Kidney (tissue), 13 donors: ENCODE measurements at regions not wholly inside any gene's neighbourhood (a gene's known extent, or its start where the extent isn't known, plus 50 kb on each side); places are given as distances from the start of the nearest gene placed in this dataset.

Source experiments
- DNase-seq, 5 donors: peaks; one replicate each; pipeline ENCODE4 v3.0.0-alpha.2; 2013 to 2020
- FAIRE-seq: peaks from 2 replicates; lab custom pipeline; 2012; peaks lifted over from hg19 to GRCh38; lab: Jason Lieb, UNC
- H3K27ac ChIP-seq, 2 donors: one replicate each; pipeline ENCODE4 v1.7.0; 2013; ENCODE audit warnings: low read depth in 2 of 2, low read length in 2 of 2, inconsistent platforms in 1 of 2
- H3K27me3 ChIP-seq: one replicate; pipeline ENCODE4 v1.7.1; 2013; ENCODE audit warnings: low read length, inconsistent platforms; ENCODE audit not compliant: control insufficient read depth, insufficient read depth
- H3K36me3 ChIP-seq, 3 donors: one replicate each; pipeline versions ENCODE4 v1.7.0 to v1.7.1; 2013; ENCODE audit warnings: low read length in 3 of 3, control low read depth in 1 of 3, inconsistent platforms in 1 of 3; ENCODE audit not compliant: insufficient read depth in 3 of 3, control insufficient read depth in 2 of 3
- H3K4me1 ChIP-seq, 3 donors: one replicate each; pipeline versions ENCODE4 v1.7.0 to v1.7.1; 2013; ENCODE audit warnings: low read length in 3 of 3, inconsistent platforms in 1 of 3, low read depth in 1 of 3; ENCODE audit not compliant: control insufficient read depth in 2 of 3, insufficient read depth in 2 of 3
- H3K4me3 ChIP-seq, 3 donors: one replicate each; pipeline versions ENCODE4 v1.7.0 to v1.8.1; 2013; ENCODE audit warnings: low read length in 3 of 3, control low read depth in 1 of 3, inconsistent platforms in 1 of 3
- H3K9ac ChIP-seq, 3 donors: one replicate each; pipeline versions ENCODE4 v1.7.0 to v1.7.1; 2013; ENCODE audit warnings: low read length in 3 of 3, control low read depth in 1 of 3, inconsistent platforms in 1 of 3
- H3K9me3 ChIP-seq, 3 donors: one replicate each; pipeline versions ENCODE4 v1.7.0 to v1.7.1; 2013; ENCODE audit warnings: low read length in 3 of 3, control low read depth in 1 of 3, inconsistent platforms in 1 of 3; ENCODE audit not compliant: control insufficient read depth in 2 of 3, insufficient read depth in 1 of 3
- intact Hi-C: fragments of 100-400 bp; cut with DNase I; formaldehyde crosslinking; loops from one replicate; pipeline ENCODE4 v1.11.1; 2022
- TF ChIP-seq, protein P1 (sequence below): IDR thresholded peaks from 3 replicates; pipeline ENCODE4 v1.5.1; 2012; ENCODE audit warnings: mild to moderate bottlenecking, moderate library complexity, borderline replicate concordance; ENCODE audit not compliant: insufficient read depth; ENCODE audit errors: extremely low read depth
- donor health status: control.
- donor health status: control.
- donor health status: control.
- donor health status: control.
- donor health status: control.
- donor health status: DM: yes; HTN: yes; CAD: no.
- donor health status: Normal renal cell carcinoma (clear cell type).

DNA sequence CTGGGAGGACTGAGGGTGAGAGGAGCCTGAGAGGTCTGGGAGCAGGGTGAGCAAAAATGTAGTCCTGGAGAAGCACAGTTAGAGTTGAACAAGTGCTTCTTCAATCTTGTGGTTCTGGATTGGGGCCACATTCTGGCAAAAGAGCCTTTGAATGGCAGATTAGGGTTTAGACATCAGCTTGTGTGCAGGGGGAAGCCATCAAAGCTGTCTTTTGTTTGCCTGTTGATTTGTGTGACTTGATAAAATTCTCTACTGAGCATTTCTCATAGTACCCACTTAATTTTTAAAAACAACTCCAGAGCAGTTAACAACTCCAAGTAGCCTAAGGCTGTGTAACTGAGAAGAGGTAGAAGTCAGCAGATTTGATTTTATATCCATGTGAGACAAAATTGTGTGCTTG lies 166.2 kb downstream of the FAT3 start:
- Histone ChIP-seq H3K4me1 (no peaks in the 10 kb centered on the region), H3K36me3 (no peaks in the 10 kb centered on the region), H3K9me3 (no peaks in the 10 kb centered on the region), H3K9ac (no peak overlapping the region), H3K27ac (no peak overlapping the region), H3K4me3 (no peak overlapping the region), H3K27me3 (no peaks in the 10 kb centered on the region)
- DNase-seq (no peak), FAIRE-seq (no peak)
- intact Hi-C loops: no loop called here
- TF ChIP-seq, protein P1, sequence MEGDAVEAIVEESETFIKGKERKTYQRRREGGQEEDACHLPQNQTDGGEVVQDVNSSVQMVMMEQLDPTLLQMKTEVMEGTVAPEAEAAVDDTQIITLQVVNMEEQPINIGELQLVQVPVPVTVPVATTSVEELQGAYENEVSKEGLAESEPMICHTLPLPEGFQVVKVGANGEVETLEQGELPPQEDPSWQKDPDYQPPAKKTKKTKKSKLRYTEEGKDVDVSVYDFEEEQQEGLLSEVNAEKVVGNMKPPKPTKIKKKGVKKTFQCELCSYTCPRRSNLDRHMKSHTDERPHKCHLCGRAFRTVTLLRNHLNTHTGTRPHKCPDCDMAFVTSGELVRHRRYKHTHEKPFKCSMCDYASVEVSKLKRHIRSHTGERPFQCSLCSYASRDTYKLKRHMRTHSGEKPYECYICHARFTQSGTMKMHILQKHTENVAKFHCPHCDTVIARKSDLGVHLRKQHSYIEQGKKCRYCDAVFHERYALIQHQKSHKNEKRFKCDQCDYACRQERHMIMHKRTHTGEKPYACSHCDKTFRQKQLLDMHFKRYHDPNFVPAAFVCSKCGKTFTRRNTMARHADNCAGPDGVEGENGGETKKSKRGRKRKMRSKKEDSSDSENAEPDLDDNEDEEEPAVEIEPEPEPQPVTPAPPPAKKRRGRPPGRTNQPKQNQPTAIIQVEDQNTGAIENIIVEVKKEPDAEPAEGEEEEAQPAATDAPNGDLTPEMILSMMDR: no peak

DNA sequence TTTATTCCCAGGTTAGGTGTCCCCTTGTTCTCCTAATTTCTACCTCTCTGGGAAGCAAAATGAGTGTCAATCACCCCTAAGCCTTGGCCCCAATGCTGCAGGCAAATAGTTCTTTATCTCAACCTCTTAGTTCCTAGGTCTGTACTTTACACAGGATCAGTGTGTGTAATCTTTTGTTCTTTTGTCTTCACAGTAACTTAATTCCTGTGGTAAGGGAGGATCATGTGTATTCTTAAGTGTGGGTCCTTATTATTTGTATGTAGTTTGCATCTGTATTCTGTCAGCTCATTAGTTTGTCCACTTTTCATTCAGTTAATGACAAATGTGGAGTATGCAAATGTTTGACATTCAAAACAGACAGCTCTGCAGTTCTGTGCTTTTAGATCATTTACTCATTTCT lies 166.7 kb downstream of the FAT3 start:
- no peak for FAIRE-seq
- Histone ChIP-seq H3K9me3 (no peaks in the 10 kb centered on the region), H3K9ac (no peak overlapping the region), H3K36me3 (no peaks in the 10 kb centered on the region), H3K4me3 (no peak overlapping the region), H3K27ac (no peak overlapping the region), H3K4me1 (no peaks in the 10 kb centered on the region), H3K27me3 (no peaks in the 10 kb centered on the region)
- no peak for DNase-seq
- intact Hi-C loops: no loop called here
- TF ChIP-seq, protein P1: no peak

DNA sequence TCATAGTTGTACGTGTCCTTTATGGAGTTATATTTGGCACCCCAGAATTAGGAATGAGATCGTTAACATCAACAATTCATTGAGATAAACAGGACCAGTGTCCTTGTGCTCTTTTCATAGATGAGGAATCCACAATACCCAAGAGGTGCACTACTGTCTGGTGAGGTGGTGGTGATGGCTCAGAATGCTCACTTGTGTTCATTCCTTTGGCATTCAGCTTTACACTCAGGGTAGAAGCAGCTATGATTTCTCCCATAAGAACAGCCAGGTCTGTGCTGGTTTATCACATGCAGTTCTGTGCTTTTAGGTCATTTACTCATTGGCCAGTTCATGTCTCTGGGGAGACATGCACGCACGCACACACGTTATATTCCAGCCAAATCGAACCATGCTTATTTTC lies 167.2 kb downstream of the FAT3 start:
- Histone ChIP-seq H3K27ac (no peak overlapping the region), H3K4me3 (no peak overlapping the region), H3K9me3 (no peaks in the 10 kb centered on the region), H3K36me3 (no peaks in the 10 kb centered on the region), H3K4me1 (no peaks in the 10 kb centered on the region), H3K9ac (no peak overlapping the region), H3K27me3 (no peaks in the 10 kb centered on the region)
- FAIRE-seq (no peak), DNase-seq (no peak)
- intact Hi-C loops: no loop called here
- TF ChIP-seq, protein P1: no peak

DNA sequence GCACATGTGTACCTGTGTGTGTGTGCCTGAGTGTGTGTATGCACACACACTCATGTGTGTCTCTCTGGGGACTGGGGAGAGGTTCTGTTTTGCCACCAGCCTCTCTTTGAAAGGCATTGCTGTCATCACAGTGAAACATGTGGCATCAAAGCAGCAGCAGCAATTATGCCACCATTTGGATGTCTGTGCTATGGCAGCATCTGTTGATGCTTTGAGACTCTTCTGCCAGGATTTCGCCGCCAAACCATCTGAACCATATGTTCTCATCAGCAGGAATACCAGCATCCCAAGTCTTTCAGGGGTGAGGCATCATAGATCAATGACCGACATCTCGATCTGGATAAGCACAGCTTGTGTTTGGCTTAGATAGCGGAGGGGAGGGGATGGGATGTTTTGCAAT lies 168.6 kb downstream of the FAT3 start:
- DNase-seq: no peak

More for the DNA sequence above, 168.6 kb downstream of the FAT3 start:
- no peak overlapping the region for H3K27ac ChIP-seq
- no peak overlapping the region for H3K4me3 ChIP-seq
- H3K9ac ChIP-seq: no peak overlapping the region
- no peaks in the 10 kb centered on the region for H3K27me3 ChIP-seq
- TF ChIP-seq, protein P1: no peak
- no peak for FAIRE-seq
- H3K36me3 ChIP-seq: no peaks in the 10 kb centered on the region
- no peaks in the 10 kb centered on the region for H3K9me3 ChIP-seq
- intact Hi-C loops: no loop called here
- H3K4me1 ChIP-seq: no peaks in the 10 kb centered on the region
